PC-3 (cell line): ENCODE measurements at regions not wholly inside any gene's neighbourhood (a gene's known extent, or its start where the extent isn't known, plus 50 kb on each side); places are given as distances from the start of the nearest gene placed in this dataset.

Experiments used
- CTCF ChIP-seq: fragments of 300-600 bp; sonication (generic); conservative IDR thresholded peaks from 2 replicates; pipeline ENCODE4 v1.5.1; 2017; ENCODE audit warnings: antibody characterized with exemption, low read depth, mild to moderate bottlenecking, low read length
- EZH2 ChIP-seq: fragments of 300-600 bp; sonication (generic); IDR thresholded peaks from one replicate; pipeline ENCODE4 v1.6.1; 2017; ENCODE audit warnings: antibody characterized with exemption, mild to moderate bottlenecking, low read length; ENCODE audit not compliant: unreplicated experiment
- EZH2phosphoT487 ChIP-seq: fragments of 300-600 bp; sonication (generic); IDR thresholded peaks from 2 replicates; pipeline ENCODE4 v1.6.1; 2018; ENCODE audit warnings: mild to moderate bottlenecking, antibody characterized with exemption, low read length, borderline replicate concordance

- TF ChIP-seq CTCF (no peak), EZH2 (no peak), EZH2phosphoT487 (no peak)
These were observed 205.9 kb upstream of the HES1 start for GRCh38 chr3:193929921-193930646.
